RWPE2 (cell line): ENCODE measurements at regions not wholly inside any gene's neighbourhood (a gene's known extent, or its start where the extent isn't known, plus 50 kb on each side); places are given as distances from the start of the nearest gene placed in this dataset.
"Not testable (repeated sequence)": the region's sequence is repeated elsewhere in the genome, so short reads cannot be mapped to it uniquely, and the experiment has no call there.

Experiments used
- ATAC-seq: fragments of 200-7000 bp; cut with Tn5 transposase; 3 replicates; pipeline ENCODE4 v1.9.1; 2021; ENCODE audit warnings: low read depth
- DNase-seq: peaks from one replicate; pipeline ENCODE4 v3.0.0-alpha.2; 2020; ENCODE audit warnings: low spot score
- H3K27ac ChIP-seq: fragments of 450-650 bp; 2 replicates; pipeline ENCODE4 v1.5.1; 2017; ENCODE audit warnings: mild to moderate bottlenecking; ENCODE audit not compliant: poor library complexity, severe bottlenecking
- H3K27me3 ChIP-seq: fragments of 250-450 bp; sonication (Bioruptor Pico); 2 replicates; pipeline ENCODE4 v1.5.1; 2021; ENCODE audit warnings: mild to moderate bottlenecking, moderate library complexity; ENCODE audit not compliant: insufficient read depth, poor library complexity, severe bottlenecking
- H3K36me3 ChIP-seq: fragments of 250-450 bp; sonication (Bioruptor Pico); 2 replicates; pipeline ENCODE4 v1.5.1; 2020; ENCODE audit warnings: low read depth, mild to moderate bottlenecking, moderate library complexity
- H3K4me1 ChIP-seq: fragments of 250-450 bp; sonication (Bioruptor Pico); 2 replicates; pipeline ENCODE4 v1.5.1; 2021; ENCODE audit warnings: mild to moderate bottlenecking, moderate library complexity; ENCODE audit not compliant: insufficient read depth, poor library complexity, severe bottlenecking
- H3K4me3 ChIP-seq: fragments of 250-450 bp; sonication (Bioruptor Pico); 2 replicates; pipeline ENCODE4 v1.5.1; 2021; ENCODE audit warnings: mild to moderate bottlenecking, moderate library complexity; ENCODE audit not compliant: severe bottlenecking
- H3K9me3 ChIP-seq: fragments of 250-450 bp; sonication (Bioruptor Pico); 2 replicates; pipeline ENCODE4 v1.5.1; 2021; ENCODE audit warnings: mild to moderate bottlenecking, moderate library complexity; ENCODE audit not compliant: severe bottlenecking
- CTCF ChIP-seq: fragments of 450-650 bp; IDR thresholded peaks from one replicate; pipeline ENCODE4 v1.5.1; 2017; ENCODE audit warnings: mild to moderate bottlenecking, moderate library complexity; ENCODE audit not compliant: poor library complexity, severe bottlenecking

DNA sequence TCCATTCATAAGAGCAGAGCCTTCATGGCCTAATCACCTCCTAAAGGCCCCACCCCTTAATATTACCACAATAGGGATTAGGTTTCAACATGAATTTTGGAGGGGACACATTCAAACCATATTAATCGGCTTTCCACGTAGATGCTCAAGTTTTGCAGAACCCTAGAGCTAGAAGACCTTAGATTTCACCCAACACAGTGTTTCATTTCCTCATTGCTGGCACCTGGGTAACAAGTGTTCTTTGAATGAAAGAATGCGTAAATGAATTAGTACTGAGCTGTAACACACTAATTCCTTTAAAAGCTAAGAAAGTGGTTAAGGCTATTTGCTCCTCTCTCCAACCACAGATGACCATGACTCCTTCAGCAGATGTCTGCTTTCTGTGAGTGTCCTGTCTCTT, 252.5 kb downstream of the SMAD2 start:
- Histone ChIP-seq H3K36me3 (no peaks in the 10 kb centered on the region), H3K27me3 (no peaks in the 10 kb centered on the region), H3K4me3 (no peak overlapping the region), H3K9me3 (no peaks in the 10 kb centered on the region), H3K27ac (no peak overlapping the region), H3K4me1 (no peaks in the 10 kb centered on the region)
- TF ChIP-seq CTCF = no peak
- DNase-seq (no peak), ATAC-seq (no peak)

- Histone ChIP-seq H3K27ac (no peak overlapping the region), H3K27me3 (no peaks in the 10 kb centered on the region), H3K4me3 (no peak overlapping the region), H3K4me1 (no peaks in the 10 kb centered on the region), H3K36me3 (no peaks in the 10 kb centered on the region), H3K9me3 (no peaks in the 10 kb centered on the region)
- no peak for DNase-seq
- TF ChIP-seq CTCF = no peak
- no peak for ATAC-seq
Measured at GRCh38 chr18:47669815-47670214, 260.6 kb downstream of the SMAD2 start.

- H3K9me3 ChIP-seq = no peaks in the 10 kb centered on the region
- H3K27me3 ChIP-seq = peaks cover 3% of the 10 kb centered on the region
- no peaks in the 10 kb centered on the region for H3K36me3 ChIP-seq
- no peak for ATAC-seq
- TF ChIP-seq CTCF = no peak
- DNase-seq = no peak
- no peak overlapping the region for H3K4me3 ChIP-seq
- H3K27ac ChIP-seq = no peak overlapping the region
- H3K4me1 ChIP-seq = no peaks in the 10 kb centered on the region
Measured at GRCh38 chr18:47658498-47658897, 272.0 kb downstream of the SMAD2 start.

DNA sequence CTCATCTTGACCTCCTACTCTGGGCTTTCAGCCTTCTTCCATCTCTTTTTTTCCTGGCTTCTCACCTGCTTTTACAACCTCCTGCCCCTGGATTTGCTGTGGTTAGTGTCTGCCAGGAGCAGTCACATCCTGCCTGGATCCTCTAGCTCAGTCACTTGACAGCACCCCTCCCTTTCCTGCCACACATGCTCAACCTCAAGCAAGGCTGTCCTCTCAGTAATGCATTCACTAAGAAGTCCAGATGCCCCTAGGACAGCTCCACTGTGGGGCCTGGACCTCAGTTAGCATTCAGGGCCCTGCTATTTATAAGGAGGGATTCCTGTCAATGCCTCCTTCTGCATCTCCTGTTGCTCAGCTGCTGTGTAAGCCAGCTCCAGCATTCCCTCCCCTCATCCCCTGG, 275.5 kb downstream of the SMAD2 start:
- H3K27ac ChIP-seq = no peak overlapping the region
- H3K9me3 ChIP-seq = no peaks in the 10 kb centered on the region
- peaks cover 3% of the 10 kb centered on the region for H3K27me3 ChIP-seq
- H3K4me1 ChIP-seq = no peaks in the 10 kb centered on the region
- no peaks in the 10 kb centered on the region for H3K36me3 ChIP-seq
- ATAC-seq (no peak), DNase-seq (no peak)
- H3K4me3 ChIP-seq = no peak overlapping the region
- TF ChIP-seq CTCF = no peak

- no peak for TF ChIP-seq CTCF
- H3K27ac ChIP-seq = no peak overlapping the region
- H3K4me3 ChIP-seq = no peak overlapping the region
- no peaks in the 10 kb centered on the region for H3K4me1 ChIP-seq
- H3K9me3 ChIP-seq = no peaks in the 10 kb centered on the region
- no peak for DNase-seq
- H3K36me3 ChIP-seq = no peaks in the 10 kb centered on the region
- no peak for ATAC-seq
- H3K27me3 ChIP-seq = peaks cover 5% of the 10 kb centered on the region
Measured at GRCh38 chr18:47644896-47645295, 285.6 kb downstream of the SMAD2 start.

DNA sequence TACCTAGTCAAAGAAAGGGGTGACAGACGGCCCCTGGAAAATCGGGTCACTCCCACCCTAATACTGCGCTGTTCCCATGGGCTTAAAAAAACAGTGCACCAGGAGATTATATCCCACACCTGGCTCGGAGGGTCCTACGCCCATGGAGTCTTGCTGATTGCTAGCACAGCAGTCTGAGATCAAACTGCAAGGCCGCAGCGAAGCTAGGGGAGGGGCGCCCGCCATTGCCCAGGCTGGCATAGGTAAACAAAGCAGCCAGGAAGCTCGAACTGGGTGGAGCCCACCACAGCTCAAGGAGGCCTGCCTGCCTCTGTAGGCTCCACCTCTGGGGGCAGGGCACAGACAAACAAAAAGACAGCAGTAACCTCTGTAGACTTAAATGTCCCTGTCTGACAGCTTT, 292.9 kb downstream of the SMAD2 start:
- DNase-seq, H3K36me3 ChIP-seq, H3K9me3 ChIP-seq, H3K27ac ChIP-seq, H3K4me1 ChIP-seq, ATAC-seq, H3K4me3 ChIP-seq, H3K27me3 ChIP-seq: not testable (repeated sequence)
